ENCODE measurements at regions not wholly inside any gene's neighbourhood (a gene's known extent, or its start where the extent isn't known, plus 50 kb on each side); places are given as distances from the start of the nearest gene placed in this dataset.

- TF ChIP-seq CTCF (IDR thresholded peaks at IDR 0.05; ENCODE audit: low read depth, low read length) (no peak), EZH2phosphoT487 (IDR thresholded peaks at IDR 0.05; ENCODE audit: low read depth) (no peak)
Measured at GRCh38 chr2:22276696-22277095, 1108.3 kb upstream of the KLHL29 start.
